Tibial artery (tissue), 4 donors: ENCODE measurements at regions not wholly inside any gene's neighbourhood (a gene's known extent, or its start where the extent isn't known, plus 50 kb on each side); places are given as distances from the start of the nearest gene placed in this dataset.

Source experiments
- DNase-seq, 2 donors: peaks; one replicate each; pipeline ENCODE4 v3.0.0-alpha.2; 2019
- H3K27ac ChIP-seq, 2 donors: fragments of 200-600 bp; sonication (generic) in 1 of 2; 1 replicate in 1 of 2; 2 replicates in 1 of 2; pipeline ENCODE4 v1.5.1; 2018 to 2019; ENCODE audit warnings: mild to moderate bottlenecking in 1 of 2
- H3K27me3 ChIP-seq, 2 donors: fragments of 200-600 bp; sonication (generic) in 1 of 2; one replicate each; pipeline versions ENCODE4 v1.5.1 to v1.6.0; 2016 to 2019
- H3K36me3 ChIP-seq, 3 donors: fragments of 200-600 bp; sonication (generic) in 2 of 3; one replicate each; pipeline ENCODE4 v1.5.1; 2016 to 2019; ENCODE audit warnings: mild to moderate bottlenecking in 2 of 3
- H3K4me1 ChIP-seq, 4 donors: fragments of 200-600 bp; sonication (generic) in 2 of 4; 1 replicate in 3 of 4; 2 replicates in 1 of 4; pipeline ENCODE4 v1.5.1; 2016 to 2019
- H3K4me3 ChIP-seq, 2 donors: fragments of 200-600 bp; sonication (generic) in 1 of 2; 1 replicate in 1 of 2; 2 replicates in 1 of 2; pipeline ENCODE4 v1.5.1; 2018 to 2019; ENCODE audit warnings: mild to moderate bottlenecking in 2 of 2
- H3K9me3 ChIP-seq, 3 donors: fragments of 200-600 bp; sonication (generic) in 1 of 3; one replicate each; pipeline ENCODE4 v1.5.1; 2016 to 2019
- intact Hi-C: fragments of 100-400 bp; cut with DNase I; formaldehyde crosslinking; loops from one replicate; pipeline ENCODE4 v1.15.0; 2023; ENCODE audit warnings: low total_unique reads
- TF ChIP-seq, protein P1 (sequence below), 2 experiments: fragments of 200-600 bp in 1 of 2; fragments of 450-650 bp in 1 of 2; IDR thresholded peaks; one replicate each; pipeline ENCODE4 v1.5.1; 2017 to 2019; ENCODE audit warnings: antibody characterized with exemption in 2 of 2, mild to moderate bottlenecking in 1 of 2, moderate library complexity in 1 of 2

DNA sequence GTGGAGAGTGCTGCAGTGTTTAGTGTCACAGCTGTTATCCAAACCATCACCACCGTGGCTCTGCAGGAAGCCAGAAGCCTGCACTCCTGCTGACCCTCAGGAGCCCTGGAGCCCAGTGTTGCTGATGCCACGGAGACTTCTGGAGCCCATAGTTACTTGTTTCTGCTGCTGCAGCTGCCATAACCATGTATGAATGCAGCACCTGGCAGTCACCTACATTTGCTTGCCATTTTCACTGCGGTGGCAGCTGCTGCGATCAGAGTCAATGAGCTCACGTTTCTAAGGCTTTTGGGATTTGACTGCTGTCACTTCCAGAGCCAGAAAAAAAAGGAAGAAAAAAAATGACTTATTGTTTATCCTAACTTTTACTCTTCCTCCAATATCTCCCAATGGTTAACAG is 299.2 kb upstream of the THRB start:
- Histone ChIP-seq H3K9me3 (no peaks in the 10 kb centered on the region), H3K36me3 (no peaks in the 10 kb centered on the region), H3K27me3 (no peaks in the 10 kb centered on the region), H3K4me1 (no peaks in the 10 kb centered on the region), H3K27ac (no peak overlapping the region), H3K4me3 (no peak overlapping the region)
- DNase-seq: no peak
- intact Hi-C loops: loop anchor here (10.0 kb wide), 1 partner anchor 381 kb away; no protein-coding TSS in a partner anchor
- TF ChIP-seq, protein P1, sequence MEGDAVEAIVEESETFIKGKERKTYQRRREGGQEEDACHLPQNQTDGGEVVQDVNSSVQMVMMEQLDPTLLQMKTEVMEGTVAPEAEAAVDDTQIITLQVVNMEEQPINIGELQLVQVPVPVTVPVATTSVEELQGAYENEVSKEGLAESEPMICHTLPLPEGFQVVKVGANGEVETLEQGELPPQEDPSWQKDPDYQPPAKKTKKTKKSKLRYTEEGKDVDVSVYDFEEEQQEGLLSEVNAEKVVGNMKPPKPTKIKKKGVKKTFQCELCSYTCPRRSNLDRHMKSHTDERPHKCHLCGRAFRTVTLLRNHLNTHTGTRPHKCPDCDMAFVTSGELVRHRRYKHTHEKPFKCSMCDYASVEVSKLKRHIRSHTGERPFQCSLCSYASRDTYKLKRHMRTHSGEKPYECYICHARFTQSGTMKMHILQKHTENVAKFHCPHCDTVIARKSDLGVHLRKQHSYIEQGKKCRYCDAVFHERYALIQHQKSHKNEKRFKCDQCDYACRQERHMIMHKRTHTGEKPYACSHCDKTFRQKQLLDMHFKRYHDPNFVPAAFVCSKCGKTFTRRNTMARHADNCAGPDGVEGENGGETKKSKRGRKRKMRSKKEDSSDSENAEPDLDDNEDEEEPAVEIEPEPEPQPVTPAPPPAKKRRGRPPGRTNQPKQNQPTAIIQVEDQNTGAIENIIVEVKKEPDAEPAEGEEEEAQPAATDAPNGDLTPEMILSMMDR (IDR thresholded peaks at IDR 0.05): no peak

DNA sequence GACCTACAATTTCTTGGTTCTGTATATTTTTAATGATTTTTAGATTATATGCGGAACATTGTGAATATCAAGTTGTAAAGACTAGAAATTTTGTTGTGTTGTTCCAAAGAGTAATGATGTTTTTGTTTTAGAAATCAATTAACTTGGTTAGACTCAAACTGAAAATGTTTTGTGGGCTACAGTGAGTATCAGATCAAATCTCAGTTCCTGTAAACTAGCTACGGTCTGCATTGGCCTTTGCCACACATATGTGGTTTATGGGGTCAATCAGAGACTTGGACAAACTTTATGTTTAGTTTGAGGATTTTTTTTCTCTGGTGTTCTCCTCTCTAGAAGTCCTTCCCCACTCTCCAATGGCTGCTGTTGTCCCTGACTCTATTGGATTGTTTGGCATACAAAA is 308.0 kb upstream of the THRB start:
- Histone ChIP-seq H3K27me3 (no peaks in the 10 kb centered on the region), H3K9me3 (no peaks in the 10 kb centered on the region), H3K4me1 (no peaks in the 10 kb centered on the region), H3K4me3 (no peak overlapping the region), H3K27ac (no peak overlapping the region), H3K36me3 (no peaks in the 10 kb centered on the region)
- intact Hi-C loops: no loop called here
- TF ChIP-seq, protein P1 (IDR thresholded peaks at IDR 0.05): no peak
- DNase-seq: no peak

DNA sequence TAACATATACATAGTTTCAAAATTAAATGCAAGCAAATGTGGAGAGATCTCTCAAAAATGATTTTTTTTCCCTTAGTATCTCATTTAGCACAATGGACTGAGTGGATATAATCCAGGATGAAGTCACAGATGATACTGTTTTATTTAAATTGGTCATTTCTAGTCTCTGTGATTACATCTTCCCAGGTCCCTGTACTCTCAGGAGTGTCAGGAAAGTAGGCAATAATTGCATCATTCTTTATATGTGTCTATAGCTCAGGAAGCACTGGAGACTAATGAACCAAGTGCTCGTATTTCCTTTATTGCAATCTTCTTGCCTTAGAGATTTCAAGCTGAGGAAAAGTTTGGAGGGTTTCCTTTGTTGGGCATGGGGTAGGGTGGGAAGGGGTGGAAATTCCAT is 309.4 kb upstream of the THRB start:
- DNase-seq: no peak
- Histone ChIP-seq H3K4me1 (no peaks in the 10 kb centered on the region), H3K36me3 (no peaks in the 10 kb centered on the region), H3K4me3 (no peak overlapping the region), H3K27ac (no peak overlapping the region), H3K9me3 (no peaks in the 10 kb centered on the region), H3K27me3 (no peaks in the 10 kb centered on the region)
- TF ChIP-seq, protein P1 (IDR thresholded peaks at IDR 0.05): no peak
- intact Hi-C loops: no loop called here

DNA sequence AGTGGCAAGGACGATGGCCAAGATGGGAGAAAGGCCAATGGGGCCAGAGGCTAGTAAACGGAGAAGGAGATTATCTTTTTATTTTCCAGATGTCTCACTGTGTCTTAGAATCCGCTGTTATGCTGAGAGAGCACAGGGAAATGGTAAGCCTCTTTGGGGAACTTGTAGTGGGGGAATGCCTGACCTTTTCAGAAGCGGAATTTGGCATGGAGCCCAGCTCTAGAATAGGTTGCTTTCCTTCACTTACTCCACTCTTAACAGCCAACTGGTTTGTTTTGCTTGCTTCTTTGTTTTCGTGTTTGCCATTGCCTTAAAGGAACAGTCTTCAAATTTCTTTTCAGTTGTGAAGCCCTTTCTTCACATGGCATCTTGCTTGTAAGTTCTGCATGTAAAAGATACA is 316.2 kb upstream of the THRB start:
- TF ChIP-seq, protein P1 (IDR thresholded peaks at IDR 0.05): no peak
- no peak overlapping the region for H3K27ac ChIP-seq
- no peak for DNase-seq
- no peak overlapping the region for H3K4me3 ChIP-seq
- H3K9me3 ChIP-seq: no peaks in the 10 kb centered on the region
- H3K36me3 ChIP-seq: no peaks in the 10 kb centered on the region
- intact Hi-C loops: no loop called here
- H3K27me3 ChIP-seq: no peaks in the 10 kb centered on the region
- no peaks in the 10 kb centered on the region for H3K4me1 ChIP-seq

DNA sequence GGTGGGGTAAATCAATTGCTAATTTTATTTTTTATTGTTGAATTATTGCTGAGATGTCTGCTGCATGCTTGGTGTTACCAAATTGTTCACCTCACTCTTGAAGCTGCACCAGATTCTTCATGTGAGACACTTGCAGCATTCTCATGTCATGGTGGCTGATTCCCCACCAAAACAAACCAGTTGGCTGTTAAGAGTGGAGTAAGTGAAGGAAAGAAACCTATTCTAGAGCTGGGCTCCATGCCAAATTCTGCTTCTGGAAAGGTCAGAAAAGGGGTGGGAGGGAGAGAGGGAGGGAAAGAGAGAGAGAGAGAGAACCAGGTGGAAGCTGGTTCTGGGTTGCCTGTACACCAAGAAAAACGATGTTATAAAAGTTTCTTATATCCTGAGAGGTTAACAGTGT is 317.5 kb upstream of the THRB start:
- no peak for DNase-seq
- TF ChIP-seq, protein P1 (IDR thresholded peaks at IDR 0.05): no peak
- intact Hi-C loops: no loop called here
- no peaks in the 10 kb centered on the region for H3K36me3 ChIP-seq
- no peak overlapping the region for H3K27ac ChIP-seq
- no peaks in the 10 kb centered on the region for H3K9me3 ChIP-seq
- no peaks in the 10 kb centered on the region for H3K27me3 ChIP-seq
- H3K4me3 ChIP-seq: no peak overlapping the region
- no peaks in the 10 kb centered on the region for H3K4me1 ChIP-seq

DNA sequence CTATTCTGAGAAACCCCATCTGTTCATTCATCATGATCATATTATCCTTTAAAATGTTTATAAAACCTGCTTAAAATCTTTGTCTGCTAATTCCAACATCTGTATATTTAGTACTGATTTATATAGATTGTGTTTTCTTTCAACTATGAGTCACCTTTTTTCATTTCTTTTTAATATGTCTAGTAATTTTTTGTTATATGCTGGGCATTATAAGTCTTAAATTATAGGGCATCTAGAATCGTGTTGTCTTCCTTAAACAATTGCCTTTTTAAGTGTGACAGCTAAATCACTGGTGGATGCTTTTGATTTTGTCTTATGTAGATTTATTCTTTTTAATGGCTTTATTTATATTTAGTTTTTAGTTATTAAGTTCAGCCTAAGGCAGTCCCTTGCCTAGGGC is 323.4 kb upstream of the THRB start:
- H3K36me3 ChIP-seq: no peaks in the 10 kb centered on the region
- H3K27me3 ChIP-seq: no peaks in the 10 kb centered on the region
- no peak for DNase-seq
- intact Hi-C loops: no loop called here
- TF ChIP-seq, protein P1 (IDR thresholded peaks at IDR 0.05): no peak
- no peak overlapping the region for H3K4me3 ChIP-seq
- H3K9me3 ChIP-seq: peaks cover 0 to 11% (median 0%) of the 10 kb centered on the region in 3 donors
- no peak overlapping the region for H3K27ac ChIP-seq
- no peaks in the 10 kb centered on the region for H3K4me1 ChIP-seq
